HCT116 (cell line): ENCODE measurements at regions not wholly inside any gene's neighbourhood (a gene's known extent, or its start where the extent isn't known, plus 50 kb on each side); places are given as distances from the start of the nearest gene placed in this dataset.

Source experiments
- ATAC-seq: fragments of 200-7000 bp; cut with Tn5 transposase; 2 replicates; pipeline ENCODE4 v1.9.1; 2020; ENCODE audit warnings: mild to moderate bottlenecking, moderate library complexity
- BruUV-seq: library from RNA; stranded (reverse); fragments of 400-500 nt; replicated peaks from 2 replicates; lab custom pipeline; 2021; lab: Mats Ljungman, UMichigan
- CTCF ChIA-PET: fragments of 300-600 bp; sonication (Branson Sonifier 250); formaldehyde crosslinking; loops from one replicate; lab custom pipeline; 2021; ENCODE audit warnings: antibody characterized with exemption; lab: Charles Lee
- POLR2A ChIA-PET: fragments of 300-600, 350-600 bp; sonication (Branson Sonifier 250); formaldehyde crosslinking; loops from one replicate; lab custom pipeline; 2021; ENCODE audit warnings: antibody characterized with exemption; lab: Charles Lee
- RAD21 ChIA-PET, 2 experiments: fragments of 300-600 bp; sonication (Branson Sonifier 250); formaldehyde crosslinking; loops; one replicate each; lab custom pipeline; 2023; ENCODE audit warnings: low total read pairs in 2 of 2; ENCODE audit not compliant: uncharacterized antibody in 2 of 2, unreplicated experiment in 2 of 2, low non-redundant PET in 1 of 2; lab: Charles Lee
- DNase-seq: peaks from one replicate; pipeline ENCODE4 v3.0.0-alpha.2; 2010; ENCODE audit warnings: low read depth, low spot score
- H2AFZ ChIP-seq: fragments of 200-600 bp; shearing (Covaris generic), sonication (generic); 2 replicates; pipeline ENCODE4 v1.6.1; 2017; ENCODE audit warnings: low read depth, mixed run types, mixed read lengths, antibody characterized with exemption, low read length; ENCODE audit not compliant: poor library complexity, severe bottlenecking
- H3K27ac ChIP-seq: 2 replicates; pipeline ENCODE4 v1.5.1; 2012; ENCODE audit warnings: low read depth, low read length
- H3K27me3 ChIP-seq: fragments of 200-600 bp; sonication (generic); 2 replicates; pipeline ENCODE4 v1.6.1; 2016; ENCODE audit warnings: mixed run types, low read length, mixed read lengths; ENCODE audit not compliant: insufficient read depth
- H3K36me3 ChIP-seq, 2 experiments: fragments of 200-500 bp in 1 of 2; fragments of 200-600 bp in 1 of 2; sonication (Bioruptor generic) in 1 of 2; sonication (generic) in 1 of 2; 2 replicates each; pipeline versions ENCODE4 v1.5.1 to v1.6.1; 2014 to 2016; ENCODE audit warnings: low read length in 2 of 2, inconsistent platforms in 1 of 2, mixed read lengths in 1 of 2, mixed run types in 1 of 2; ENCODE audit not compliant: insufficient read depth in 2 of 2, control insufficient read depth in 1 of 2
- H3K4me1 ChIP-seq, 2 experiments: fragments of 200-600 bp in 1 of 2; sonication (generic) in 1 of 2; 2 replicates each; pipeline versions ENCODE4 v1.5.1 to v1.6.1; 2012 to 2017; ENCODE audit warnings: low read length in 2 of 2, inconsistent platforms in 1 of 2, mild to moderate bottlenecking in 1 of 2, mixed read lengths in 1 of 2, mixed run types in 1 of 2, moderate library complexity in 1 of 2; ENCODE audit not compliant: insufficient read depth in 2 of 2, control insufficient read depth in 1 of 2
- H3K4me2 ChIP-seq: fragments of 200-600 bp; sonication (generic); 2 replicates; pipeline ENCODE4 v1.6.1; 2017; ENCODE audit warnings: mixed run types, low read length, mixed read lengths
- H3K4me3 ChIP-seq, 2 experiments: fragments of 200-600 bp in 1 of 2; sonication (generic) in 1 of 2; replicated peaks in 1 of 2; 2 replicates each; pipeline ENCODE4 v1.5.1; 2011 to 2016; ENCODE audit warnings: low read length in 2 of 2, control low read depth in 1 of 2, low read depth in 1 of 2, mild to moderate bottlenecking in 1 of 2, mixed read lengths in 1 of 2, mixed run types in 1 of 2
- H3K79me2 ChIP-seq: fragments of 200-600 bp; sonication (generic); 2 replicates; pipeline ENCODE4 v1.6.1; 2017; ENCODE audit warnings: mild to moderate bottlenecking, mixed run types, low read length, moderate library complexity, mixed read lengths; ENCODE audit not compliant: insufficient read depth
- H3K9ac ChIP-seq: fragments of 200-600 bp; sonication (generic); 2 replicates; pipeline ENCODE4 v1.6.1; 2016; ENCODE audit warnings: low read length, mixed read lengths
- H3K9me2 ChIP-seq: fragments of 200-600 bp; sonication (generic), shearing (Covaris generic); 2 replicates; pipeline ENCODE4 v1.6.1; 2017; ENCODE audit warnings: mixed run types, mild to moderate bottlenecking, moderate library complexity; ENCODE audit not compliant: insufficient read depth
- H3K9me3 ChIP-seq, 2 experiments: fragments of 200-500 bp in 1 of 2; fragments of 200-600 bp in 1 of 2; sonication (Bioruptor generic) in 1 of 2; sonication (generic) in 1 of 2; 2 replicates each; pipeline ENCODE4 v1.6.1; 2014 to 2017; ENCODE audit warnings: low read length in 2 of 2, mixed read lengths in 2 of 2, inconsistent platforms in 1 of 2, low read depth in 1 of 2, mild to moderate bottlenecking in 1 of 2, mixed run types in 1 of 2, moderate library complexity in 1 of 2; ENCODE audit not compliant: control insufficient read depth in 1 of 2, insufficient read depth in 1 of 2
- H4K20me1 ChIP-seq: fragments of 200-600 bp; sonication (generic), shearing (Covaris generic); 2 replicates; pipeline ENCODE4 v1.6.1; 2017; ENCODE audit warnings: mixed run types, mild to moderate bottlenecking, moderate library complexity; ENCODE audit not compliant: insufficient read depth
- CEBPB ChIP-seq: IDR thresholded peaks from 2 replicates; pipeline ENCODE4 v1.6.1; 2012; ENCODE audit warnings: low read depth
- EGR1 ChIP-seq: IDR thresholded peaks from 2 replicates; pipeline ENCODE4 v1.6.1; 2012; ENCODE audit warnings: low read depth
- EZH2phosphoT487 ChIP-seq: fragments of 200-600 bp; IDR thresholded peaks from 2 replicates; pipeline ENCODE4 v1.6.1; 2018; ENCODE audit warnings: antibody characterized with exemption, borderline replicate concordance
- JUND ChIP-seq: IDR thresholded peaks from 2 replicates; pipeline ENCODE4 v1.6.1; 2012
- POLR2A ChIP-seq: IDR thresholded peaks from 2 replicates; pipeline ENCODE4 v1.7.0; 2011; ENCODE audit warnings: borderline replicate concordance; ENCODE audit not compliant: insufficient read depth, insufficient read length; ENCODE audit errors: extremely low read depth
- POLR2AphosphoS5 ChIP-seq: IDR thresholded peaks from 2 replicates; pipeline ENCODE4 v1.6.1; 2011; ENCODE audit warnings: mild to moderate bottlenecking, low read depth, low read length, moderate library complexity
- SIN3A ChIP-seq: IDR thresholded peaks from 2 replicates; pipeline ENCODE4 v1.6.1; 2012; ENCODE audit warnings: low read depth
- SP1 ChIP-seq: IDR thresholded peaks from 2 replicates; pipeline ENCODE4 v1.6.1; 2012; ENCODE audit warnings: low read depth
- SRF ChIP-seq: IDR thresholded peaks from 2 replicates; pipeline ENCODE4 v1.6.1; 2012; ENCODE audit warnings: low read depth
- TCF7L2 ChIP-seq: IDR thresholded peaks from 2 replicates; pipeline ENCODE4 v1.7.0; 2011; ENCODE audit warnings: borderline replicate concordance, inconsistent platforms; ENCODE audit not compliant: insufficient read depth, insufficient read length; ENCODE audit errors: extremely low read depth
- intact Hi-C: fragments of 100-400 bp; cut with micrococcal nuclease; formaldehyde crosslinking; loops from 2 replicates; pipeline ENCODE4 v1.10.0; 2022
- TF ChIP-seq, protein P1 (sequence below): IDR thresholded peaks from 2 replicates; pipeline ENCODE4 v1.6.1; 2011; ENCODE audit warnings: mild to moderate bottlenecking, low read length, moderate library complexity; ENCODE audit not compliant: insufficient replicate concordance; ENCODE audit errors: extremely low read depth
- TF ChIP-seq, protein P2 (sequence below), 3 experiments: fragments of 200-600 bp in 1 of 3; sonication (generic) in 1 of 3; IDR thresholded peaks in 2 of 3; conservative IDR thresholded peaks in 1 of 3; 2 replicates each; pipeline ENCODE4 v1.5.1; 2012 to 2017; ENCODE audit warnings: low read depth in 2 of 3, low read length in 2 of 3, antibody characterized with exemption in 1 of 3, borderline replicate concordance in 1 of 3, control low read depth in 1 of 3, mild to moderate bottlenecking in 1 of 3, mixed read lengths in 1 of 3, mixed run types in 1 of 3, moderate library complexity in 1 of 3; ENCODE audit not compliant: insufficient read depth in 1 of 3
- TF ChIP-seq, protein P3 (sequence below): IDR thresholded peaks from 2 replicates; pipeline ENCODE4 v1.6.1; 2012
- TF ChIP-seq, protein P4 (sequence below): IDR thresholded peaks from 2 replicates; pipeline ENCODE4 v1.6.1; 2012; ENCODE audit warnings: low read depth

DNA sequence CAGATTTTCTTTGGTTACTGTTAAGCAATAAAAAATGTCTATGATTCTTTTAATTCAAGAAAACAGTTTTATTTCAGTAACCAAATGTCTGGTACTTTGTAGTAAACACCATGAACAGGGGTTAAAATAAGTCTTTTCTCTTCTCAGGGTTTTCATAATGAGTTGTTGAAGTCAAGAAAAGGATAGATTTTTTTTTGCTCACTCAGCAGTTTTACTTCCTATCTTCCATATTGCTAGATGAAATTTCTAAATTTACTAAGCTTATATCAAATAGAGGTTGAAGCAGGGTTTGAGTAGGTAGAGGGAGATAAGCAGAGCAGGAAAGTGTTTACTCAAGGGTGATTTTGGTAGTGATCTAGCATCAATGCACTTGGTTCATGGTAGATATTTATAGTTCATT is 1031.3 kb downstream of the C4orf33 start:
- no peaks in the 10 kb centered on the region for H3K4me1 ChIP-seq
- BruUV-seq, result no TSS peak
- no peak overlapping the region for H3K4me2 ChIP-seq
- intact Hi-C loops, result no loop called here
- H3K36me3 ChIP-seq, result no peaks in the 10 kb centered on the region
- POLR2A ChIA-PET, result no interaction called here
- H3K79me2 ChIP-seq, result no peaks in the 10 kb centered on the region
- no peaks in the 10 kb centered on the region for H3K27me3 ChIP-seq
- no peak for DNase-seq
- no peak overlapping the region for H3K4me3 ChIP-seq
- H2AFZ ChIP-seq, result no peak overlapping the region
- H4K20me1 ChIP-seq, result no peaks in the 10 kb centered on the region
- no peak overlapping the region for H3K9ac ChIP-seq
- no peak for ATAC-seq
- TF ChIP-seq JUND, result no peak
- TF ChIP-seq, all 23 proteins: peak for 0
- CTCF ChIA-PET, result no interaction called here
- RAD21 ChIA-PET, result no interaction called here
- no peaks in the 10 kb centered on the region for H3K9me2 ChIP-seq
- no peaks in the 10 kb centered on the region for H3K9me3 ChIP-seq
- H3K27ac ChIP-seq, result no peak overlapping the region

DNA sequence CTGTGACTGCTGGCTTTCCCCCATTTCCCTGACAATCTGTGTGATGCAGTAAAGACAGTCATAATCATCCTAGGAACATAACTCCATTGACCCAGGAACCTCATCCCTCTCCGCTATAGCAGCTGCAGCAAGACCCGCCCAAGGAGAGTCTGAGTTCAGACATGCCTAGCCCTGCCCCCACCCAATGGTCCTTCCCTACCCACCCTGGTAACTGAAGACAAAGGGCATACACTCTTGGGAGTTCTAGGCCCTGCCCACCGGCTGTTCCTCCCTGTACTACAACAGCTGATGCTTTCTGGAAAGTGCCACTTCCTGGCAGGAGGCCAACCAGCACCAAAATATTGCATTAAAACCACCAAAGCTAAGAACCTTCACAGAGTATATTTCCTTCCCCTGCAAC is 1035.6 kb downstream of the C4orf33 start:
- Histone ChIP-seq H3K27ac (no peak overlapping the region), H3K4me3 (no peak overlapping the region), H4K20me1 (no peaks in the 10 kb centered on the region), H3K9me3 (no peaks in the 10 kb centered on the region), H3K79me2 (no peaks in the 10 kb centered on the region), H3K4me2 (no peak overlapping the region), H3K27me3 (no peaks in the 10 kb centered on the region), H3K36me3 (no peaks in the 10 kb centered on the region), H3K9me2 (no peaks in the 10 kb centered on the region), H3K9ac (no peak overlapping the region), H2AFZ (no peak overlapping the region), H3K4me1 (no peaks in the 10 kb centered on the region)
- DNase-seq, result no peak
- intact Hi-C loops, result no loop called here
- ChIA-PET RAD21 (no interaction called here), CTCF (no interaction called here), POLR2A (no interaction called here)
- BruUV-seq, result no TSS peak
- no peak for ATAC-seq
- TF ChIP-seq SIN3A (no peak), SRF (no peak), CEBPB (no peak), POLR2AphosphoS5 (no peak), SP1 (no peak), EGR1 (no peak), EZH2phosphoT487 (no peak), TCF7L2 (no peak), POLR2A (no peak)
- TF ChIP-seq, protein P1, sequence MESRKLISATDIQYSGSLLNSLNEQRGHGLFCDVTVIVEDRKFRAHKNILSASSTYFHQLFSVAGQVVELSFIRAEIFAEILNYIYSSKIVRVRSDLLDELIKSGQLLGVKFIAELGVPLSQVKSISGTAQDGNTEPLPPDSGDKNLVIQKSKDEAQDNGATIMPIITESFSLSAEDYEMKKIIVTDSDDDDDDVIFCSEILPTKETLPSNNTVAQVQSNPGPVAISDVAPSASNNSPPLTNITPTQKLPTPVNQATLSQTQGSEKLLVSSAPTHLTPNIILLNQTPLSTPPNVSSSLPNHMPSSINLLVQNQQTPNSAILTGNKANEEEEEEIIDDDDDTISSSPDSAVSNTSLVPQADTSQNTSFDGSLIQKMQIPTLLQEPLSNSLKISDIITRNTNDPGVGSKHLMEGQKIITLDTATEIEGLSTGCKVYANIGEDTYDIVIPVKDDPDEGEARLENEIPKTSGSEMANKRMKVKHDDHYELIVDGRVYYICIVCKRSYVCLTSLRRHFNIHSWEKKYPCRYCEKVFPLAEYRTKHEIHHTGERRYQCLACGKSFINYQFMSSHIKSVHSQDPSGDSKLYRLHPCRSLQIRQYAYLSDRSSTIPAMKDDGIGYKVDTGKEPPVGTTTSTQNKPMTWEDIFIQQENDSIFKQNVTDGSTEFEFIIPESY, result no peak
- TF ChIP-seq, protein P2, sequence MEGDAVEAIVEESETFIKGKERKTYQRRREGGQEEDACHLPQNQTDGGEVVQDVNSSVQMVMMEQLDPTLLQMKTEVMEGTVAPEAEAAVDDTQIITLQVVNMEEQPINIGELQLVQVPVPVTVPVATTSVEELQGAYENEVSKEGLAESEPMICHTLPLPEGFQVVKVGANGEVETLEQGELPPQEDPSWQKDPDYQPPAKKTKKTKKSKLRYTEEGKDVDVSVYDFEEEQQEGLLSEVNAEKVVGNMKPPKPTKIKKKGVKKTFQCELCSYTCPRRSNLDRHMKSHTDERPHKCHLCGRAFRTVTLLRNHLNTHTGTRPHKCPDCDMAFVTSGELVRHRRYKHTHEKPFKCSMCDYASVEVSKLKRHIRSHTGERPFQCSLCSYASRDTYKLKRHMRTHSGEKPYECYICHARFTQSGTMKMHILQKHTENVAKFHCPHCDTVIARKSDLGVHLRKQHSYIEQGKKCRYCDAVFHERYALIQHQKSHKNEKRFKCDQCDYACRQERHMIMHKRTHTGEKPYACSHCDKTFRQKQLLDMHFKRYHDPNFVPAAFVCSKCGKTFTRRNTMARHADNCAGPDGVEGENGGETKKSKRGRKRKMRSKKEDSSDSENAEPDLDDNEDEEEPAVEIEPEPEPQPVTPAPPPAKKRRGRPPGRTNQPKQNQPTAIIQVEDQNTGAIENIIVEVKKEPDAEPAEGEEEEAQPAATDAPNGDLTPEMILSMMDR (IDR thresholded peaks at IDR 0.05 in 2 of 3, conservative IDR thresholded peaks at IDR 0.05 in 1 of 3; ENCODE audit: borderline replicate concordance in 1 of 3, insufficient read depth in 1 of 3, low read depth in 2 of 3, low read length in 2 of 3), result no peak
- TF ChIP-seq, protein P3, sequence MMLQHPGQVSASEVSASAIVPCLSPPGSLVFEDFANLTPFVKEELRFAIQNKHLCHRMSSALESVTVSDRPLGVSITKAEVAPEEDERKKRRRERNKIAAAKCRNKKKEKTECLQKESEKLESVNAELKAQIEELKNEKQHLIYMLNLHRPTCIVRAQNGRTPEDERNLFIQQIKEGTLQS, result no peak
- TF ChIP-seq, protein P4, sequence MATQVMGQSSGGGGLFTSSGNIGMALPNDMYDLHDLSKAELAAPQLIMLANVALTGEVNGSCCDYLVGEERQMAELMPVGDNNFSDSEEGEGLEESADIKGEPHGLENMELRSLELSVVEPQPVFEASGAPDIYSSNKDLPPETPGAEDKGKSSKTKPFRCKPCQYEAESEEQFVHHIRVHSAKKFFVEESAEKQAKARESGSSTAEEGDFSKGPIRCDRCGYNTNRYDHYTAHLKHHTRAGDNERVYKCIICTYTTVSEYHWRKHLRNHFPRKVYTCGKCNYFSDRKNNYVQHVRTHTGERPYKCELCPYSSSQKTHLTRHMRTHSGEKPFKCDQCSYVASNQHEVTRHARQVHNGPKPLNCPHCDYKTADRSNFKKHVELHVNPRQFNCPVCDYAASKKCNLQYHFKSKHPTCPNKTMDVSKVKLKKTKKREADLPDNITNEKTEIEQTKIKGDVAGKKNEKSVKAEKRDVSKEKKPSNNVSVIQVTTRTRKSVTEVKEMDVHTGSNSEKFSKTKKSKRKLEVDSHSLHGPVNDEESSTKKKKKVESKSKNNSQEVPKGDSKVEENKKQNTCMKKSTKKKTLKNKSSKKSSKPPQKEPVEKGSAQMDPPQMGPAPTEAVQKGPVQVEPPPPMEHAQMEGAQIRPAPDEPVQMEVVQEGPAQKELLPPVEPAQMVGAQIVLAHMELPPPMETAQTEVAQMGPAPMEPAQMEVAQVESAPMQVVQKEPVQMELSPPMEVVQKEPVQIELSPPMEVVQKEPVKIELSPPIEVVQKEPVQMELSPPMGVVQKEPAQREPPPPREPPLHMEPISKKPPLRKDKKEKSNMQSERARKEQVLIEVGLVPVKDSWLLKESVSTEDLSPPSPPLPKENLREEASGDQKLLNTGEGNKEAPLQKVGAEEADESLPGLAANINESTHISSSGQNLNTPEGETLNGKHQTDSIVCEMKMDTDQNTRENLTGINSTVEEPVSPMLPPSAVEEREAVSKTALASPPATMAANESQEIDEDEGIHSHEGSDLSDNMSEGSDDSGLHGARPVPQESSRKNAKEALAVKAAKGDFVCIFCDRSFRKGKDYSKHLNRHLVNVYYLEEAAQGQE, result no peak
